ENCODE measurements at regions not wholly inside any gene's neighbourhood (a gene's known extent, or its start where the extent isn't known, plus 50 kb on each side); places are given as distances from the start of the nearest gene placed in this dataset.

DNA sequence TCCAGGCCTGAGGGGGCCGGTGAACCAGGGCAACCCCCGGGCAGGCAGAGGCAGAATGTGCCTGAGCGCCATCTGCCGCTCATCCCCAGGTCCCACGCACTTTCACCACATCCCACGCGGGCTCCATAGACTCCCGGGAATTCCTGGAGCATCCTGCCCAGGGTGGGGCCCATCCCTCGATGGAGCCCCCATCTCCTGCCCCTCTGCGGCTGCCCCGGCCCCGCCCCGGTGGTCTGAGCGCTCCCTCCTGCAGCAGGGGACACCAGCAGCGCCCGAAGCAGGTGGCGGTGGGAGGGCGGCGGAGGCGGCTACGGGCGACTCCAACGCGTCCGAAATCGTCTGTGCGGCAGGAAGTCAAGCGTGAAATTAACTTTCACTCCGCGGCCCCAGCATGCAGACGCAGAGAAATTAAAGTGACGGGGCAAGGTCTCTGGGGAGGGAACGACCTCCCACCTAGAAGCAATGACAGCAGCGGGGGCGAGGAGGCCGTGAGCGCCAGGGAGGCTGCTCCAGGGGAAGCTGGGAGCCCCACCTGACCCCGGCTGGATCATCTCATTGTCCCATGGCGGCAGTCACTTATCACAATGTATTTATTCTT is 122.2 kb downstream of the NCOR2 start:
- DNase-seq (ENCODE audit: low read depth), result no peak

DNA sequence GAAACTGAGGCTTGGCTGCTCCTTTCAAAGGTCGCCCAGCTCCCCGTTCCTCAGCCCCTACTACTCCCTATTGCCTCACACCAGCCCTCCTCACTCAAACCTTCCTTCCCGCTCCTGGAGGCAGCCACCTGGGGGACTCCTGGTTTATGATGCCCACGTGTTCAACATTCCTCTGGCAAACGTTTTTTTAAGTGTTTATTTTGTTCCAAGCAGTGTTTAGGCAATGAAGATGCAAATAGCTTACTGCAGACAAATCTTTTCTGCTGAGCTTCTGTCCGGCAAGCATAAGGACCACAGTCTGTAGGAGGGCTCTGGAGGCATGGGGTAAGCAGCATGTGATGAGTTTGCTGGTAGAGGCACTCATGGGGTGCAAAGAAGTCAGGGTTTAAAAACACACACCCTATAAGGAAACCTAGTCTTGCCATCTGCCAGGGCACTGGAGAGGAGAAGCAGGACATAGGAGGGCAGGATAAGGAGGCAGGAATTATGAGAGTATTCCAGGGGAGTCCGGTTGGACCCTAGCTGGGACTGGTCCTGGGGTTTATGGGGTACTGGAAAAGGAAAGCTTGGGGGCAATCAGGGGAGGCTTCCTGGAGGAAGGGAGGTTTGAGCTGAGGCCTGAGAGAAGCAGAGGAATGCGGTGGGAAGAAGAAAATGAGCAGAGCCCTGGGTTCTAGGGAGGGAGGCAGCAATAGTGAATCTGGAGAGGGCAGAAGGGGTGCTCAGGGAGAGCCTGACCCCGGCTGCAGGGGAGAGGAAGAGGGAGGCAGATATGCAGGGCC is 123.3 kb downstream of the NCOR2 start:
- peak; percentile 20 for DNase-seq (ENCODE audit: low read depth)

DNA sequence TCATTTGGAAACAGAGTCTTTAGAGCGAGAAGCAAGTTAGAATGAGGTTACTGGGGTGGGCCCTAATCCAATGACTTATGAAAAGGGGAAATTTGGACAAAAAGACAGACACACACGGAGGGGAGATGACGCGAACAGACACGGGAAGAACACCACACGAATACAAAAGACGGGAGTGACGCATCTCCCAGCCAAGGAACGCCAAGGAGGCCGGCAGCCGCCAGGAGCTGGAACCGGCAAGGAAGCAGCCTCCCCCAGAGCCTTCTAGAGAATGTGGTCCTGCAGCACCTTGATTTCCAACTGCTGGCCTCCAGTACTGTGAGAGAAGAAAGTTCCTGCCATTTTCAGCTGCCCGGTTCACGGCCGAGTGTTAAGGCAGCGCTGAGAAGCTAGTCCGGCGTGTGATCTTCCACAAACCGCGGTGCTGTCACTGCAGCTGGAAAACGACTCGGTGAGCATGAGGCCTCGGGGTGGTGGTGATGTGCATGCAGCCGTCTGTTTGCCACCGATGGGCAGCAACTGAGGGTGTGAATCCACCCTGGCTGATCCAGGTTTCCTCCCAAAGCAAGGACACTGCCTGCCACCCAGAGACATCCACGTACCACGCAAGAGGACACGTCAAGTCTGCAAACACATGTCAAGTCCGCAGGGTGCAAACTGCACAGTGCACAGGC is 124.5 kb downstream of the NCOR2 start:
- no peak for DNase-seq (ENCODE audit: low read depth)

DNA sequence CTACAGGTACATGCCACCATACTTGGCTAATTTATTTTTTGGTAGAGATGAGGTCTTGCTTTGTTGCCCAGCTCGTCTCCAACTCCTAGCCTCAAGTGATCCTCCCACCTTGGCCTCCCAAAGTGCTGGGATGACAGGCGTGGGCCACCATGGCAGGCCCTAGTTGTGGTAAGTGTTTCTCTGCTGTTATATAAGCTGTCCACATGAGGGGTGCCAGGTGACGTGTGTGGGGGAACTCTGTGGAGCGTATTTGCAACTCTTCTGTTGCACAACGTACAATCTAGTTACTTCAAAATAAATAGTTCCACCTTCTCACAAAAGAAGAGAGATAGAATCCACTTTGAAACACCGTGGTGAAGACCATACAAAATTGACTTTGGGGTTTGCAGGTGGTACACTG is 125.1 kb downstream of the NCOR2 start:
- no peak for DNase-seq (ENCODE audit: low read depth)

DNA sequence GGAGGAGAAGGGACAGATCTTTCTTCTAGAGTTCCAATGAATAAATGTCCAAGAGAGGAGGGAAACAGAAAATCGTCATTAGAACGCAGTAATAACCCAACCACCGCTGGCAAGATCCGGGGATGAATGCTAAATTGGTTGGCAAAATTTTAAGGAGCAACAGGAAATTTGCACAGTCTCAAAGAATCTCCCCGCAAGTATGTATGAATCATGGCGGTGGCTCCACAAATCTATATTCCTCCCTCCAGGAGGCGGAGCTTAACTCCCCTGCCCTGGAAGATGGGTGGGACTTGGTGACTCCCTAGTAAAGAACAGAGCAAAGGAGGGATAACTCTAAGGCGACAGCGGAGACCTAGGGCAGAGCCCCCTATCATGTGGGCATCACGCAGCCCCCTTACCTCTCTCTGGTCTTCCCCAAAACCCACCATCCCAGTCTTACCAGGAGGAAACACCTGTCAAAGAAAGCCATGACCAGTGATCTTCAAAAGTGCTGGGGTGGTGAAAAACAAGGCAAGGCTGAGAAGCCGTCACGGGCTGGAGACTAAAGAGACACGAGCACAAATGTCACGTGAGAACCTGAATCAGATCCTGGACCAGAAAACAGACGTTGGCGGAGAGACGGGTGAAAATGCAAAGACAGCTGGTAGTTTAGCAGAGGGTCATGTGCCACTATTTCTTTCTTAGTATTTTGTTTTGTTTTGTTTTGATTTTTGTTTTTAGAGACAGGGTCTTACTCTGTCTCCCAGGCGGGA is 125.8 kb downstream of the NCOR2 start:
- peak; percentile 98 for DNase-seq (ENCODE audit: low read depth)

DNA sequence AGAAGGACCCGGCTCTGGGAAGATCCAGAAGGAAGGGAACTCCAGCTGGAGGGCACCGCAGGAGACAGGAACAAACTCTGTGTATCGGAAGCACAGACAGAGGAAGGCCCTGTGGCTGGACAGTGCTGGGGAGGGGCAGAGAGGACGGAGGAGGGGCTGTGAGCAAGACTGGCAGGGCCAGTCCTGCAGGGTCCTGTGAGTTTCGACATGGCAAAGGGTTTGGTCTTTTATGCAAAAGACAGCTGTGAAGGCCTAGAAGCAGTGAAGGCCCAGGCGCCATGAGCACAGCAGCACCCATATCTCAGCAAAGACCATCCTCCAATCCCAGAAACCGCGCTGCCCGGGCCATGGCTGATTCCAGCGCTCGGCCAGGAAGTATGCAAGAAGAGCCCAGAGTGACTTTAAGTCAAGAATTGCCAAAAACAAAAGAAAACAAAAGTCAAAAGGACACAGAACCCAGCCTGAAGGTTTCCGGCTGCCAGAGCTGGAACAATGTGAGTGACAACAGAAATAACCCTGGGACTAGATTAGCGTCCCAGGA is 126.5 kb downstream of the NCOR2 start:
- DNase-seq (ENCODE audit: low read depth), result no peak

DNA sequence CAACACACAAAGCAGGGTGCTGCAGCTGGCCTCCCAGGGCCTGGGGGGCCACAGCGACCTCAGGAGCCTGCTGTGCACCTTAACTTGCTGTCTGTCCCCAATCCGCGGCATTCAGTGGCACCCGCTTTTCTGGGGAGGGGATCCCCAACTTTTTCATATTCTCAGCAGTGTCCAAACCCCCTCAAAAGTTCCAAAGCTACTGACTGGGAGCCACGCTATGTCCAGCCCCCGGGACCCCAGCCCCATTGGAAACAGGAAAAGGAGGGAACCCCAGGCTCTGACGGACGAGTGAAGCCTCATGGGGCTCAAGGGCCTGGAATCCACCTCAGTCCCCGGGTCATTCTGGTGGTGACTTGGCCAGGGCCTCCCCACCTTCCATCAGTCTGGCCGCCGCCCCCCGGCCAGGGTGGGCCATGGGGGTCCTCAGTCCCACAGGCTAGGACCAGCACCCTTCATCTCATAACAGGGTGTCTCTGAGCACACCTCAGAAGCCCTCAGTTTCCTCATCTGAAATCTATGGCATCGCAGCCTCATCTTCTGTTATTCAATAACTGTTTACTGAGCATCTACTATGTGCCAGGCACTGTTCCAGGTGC is 127.3 kb downstream of the NCOR2 start:
- no peak for DNase-seq (ENCODE audit: low read depth)

DNA sequence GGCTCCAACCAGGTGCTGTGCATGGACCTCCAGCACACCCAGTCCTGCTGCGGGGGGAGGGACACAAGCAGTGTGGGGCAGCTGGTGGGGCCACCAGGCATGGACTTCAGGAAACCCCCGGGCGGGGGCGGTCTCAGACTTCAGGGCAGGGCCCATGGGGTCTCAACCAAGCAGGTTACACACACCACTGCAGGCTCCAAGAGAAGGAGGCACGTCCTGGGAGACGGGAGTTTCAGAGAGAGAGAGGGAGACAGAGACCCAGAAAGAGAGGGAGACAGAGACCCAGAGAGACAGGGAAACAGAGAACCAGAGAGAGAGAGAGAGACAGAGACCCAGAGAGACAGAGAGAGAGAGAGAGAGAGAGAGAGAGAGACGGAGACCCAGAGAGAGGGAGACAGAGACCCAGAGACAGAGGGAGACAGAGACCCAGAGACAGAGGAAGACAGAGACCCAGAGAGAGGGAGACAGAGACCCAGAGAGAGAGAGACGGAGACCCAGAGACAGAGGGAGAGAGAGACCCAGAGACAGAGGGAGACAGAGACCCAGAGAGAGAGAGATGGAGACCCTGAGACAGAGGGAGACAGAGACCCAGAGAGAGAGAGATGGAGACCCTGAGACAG is 128.9 kb downstream of the NCOR2 start:
- DNase-seq (ENCODE audit: low read depth), result no peak

DNA sequence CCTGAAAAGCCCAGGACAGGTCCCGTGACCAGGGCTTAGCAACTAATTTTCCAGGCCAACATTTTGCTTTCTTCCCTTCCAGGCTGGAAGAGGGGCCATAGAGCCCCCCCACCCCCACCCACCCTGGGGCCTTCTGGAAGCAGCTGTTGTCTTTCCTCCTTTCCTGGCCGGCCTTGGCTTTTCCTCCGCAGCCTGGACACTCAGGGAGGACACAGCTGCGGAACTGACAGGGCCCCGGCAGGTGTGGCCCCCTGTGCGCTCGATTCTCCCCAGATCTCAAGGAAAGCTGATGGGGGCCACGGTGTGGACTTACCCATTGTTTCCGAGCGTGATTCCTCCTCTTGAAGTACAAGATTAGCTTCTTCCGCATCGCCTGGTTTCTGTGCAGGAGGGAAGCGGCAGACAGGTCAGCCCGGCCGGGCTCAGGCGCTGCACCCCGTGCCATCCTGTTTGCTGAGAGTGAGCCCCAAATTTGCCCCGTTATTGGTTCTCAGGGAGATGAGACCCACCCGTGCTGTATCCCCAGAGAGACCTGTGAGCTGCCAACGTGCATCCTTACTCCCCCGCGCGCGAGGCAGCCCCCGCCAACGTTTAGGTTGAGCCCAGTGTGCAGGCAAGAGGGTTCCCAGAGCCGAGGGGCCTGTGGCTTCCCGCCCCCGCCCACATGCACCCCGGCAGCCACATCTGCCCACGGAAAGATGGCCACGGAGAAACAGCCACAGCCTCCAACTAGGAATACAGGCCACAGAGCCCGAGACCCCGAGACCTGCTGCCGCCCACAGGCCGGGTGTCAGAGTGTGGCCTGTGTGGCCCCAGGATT is 129.6 kb downstream of the NCOR2 start:
- no peak for DNase-seq (ENCODE audit: low read depth)

DNA sequence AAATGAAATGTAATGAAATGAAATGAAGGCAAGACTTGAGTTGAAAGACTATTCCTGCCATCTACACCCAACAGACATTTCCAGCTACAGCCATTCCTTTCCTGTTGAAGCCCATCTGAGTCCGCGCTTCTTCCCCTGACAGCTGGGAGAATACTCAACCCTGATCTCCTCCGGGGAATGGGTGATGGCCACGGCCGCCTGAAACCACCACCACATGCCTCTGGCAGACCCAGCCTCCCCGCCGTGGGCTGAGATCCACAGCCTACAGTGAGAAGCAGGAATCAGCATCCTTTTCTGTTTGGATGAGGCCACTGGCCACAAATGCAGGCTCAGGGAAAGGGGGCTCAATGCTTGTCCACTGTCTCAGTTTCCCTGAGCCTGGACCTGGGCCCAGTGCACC is 130.3 kb downstream of the NCOR2 start:
- no peak for DNase-seq (ENCODE audit: low read depth)

DNA sequence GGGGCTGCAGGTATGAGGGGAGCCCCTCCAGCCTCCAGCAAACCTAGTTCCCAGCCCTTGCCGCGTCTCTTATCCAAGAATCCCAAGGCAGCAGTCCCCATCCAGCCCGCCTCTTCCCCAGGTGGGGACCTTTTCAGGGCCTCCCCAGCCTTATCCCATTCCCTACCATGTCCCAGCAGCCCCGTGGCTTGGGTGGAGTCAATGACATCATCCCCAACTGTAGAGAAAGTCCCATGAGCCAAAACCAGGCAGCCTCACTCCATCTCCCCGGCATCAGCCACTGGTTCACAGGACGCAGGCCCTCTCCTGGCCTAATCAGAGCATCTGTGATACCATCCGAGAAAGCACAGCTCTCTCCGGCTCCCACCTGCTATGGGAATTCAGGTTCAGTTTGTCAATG is 131.0 kb downstream of the NCOR2 start:
- DNase-seq (ENCODE audit: low read depth), result no peak

DNA sequence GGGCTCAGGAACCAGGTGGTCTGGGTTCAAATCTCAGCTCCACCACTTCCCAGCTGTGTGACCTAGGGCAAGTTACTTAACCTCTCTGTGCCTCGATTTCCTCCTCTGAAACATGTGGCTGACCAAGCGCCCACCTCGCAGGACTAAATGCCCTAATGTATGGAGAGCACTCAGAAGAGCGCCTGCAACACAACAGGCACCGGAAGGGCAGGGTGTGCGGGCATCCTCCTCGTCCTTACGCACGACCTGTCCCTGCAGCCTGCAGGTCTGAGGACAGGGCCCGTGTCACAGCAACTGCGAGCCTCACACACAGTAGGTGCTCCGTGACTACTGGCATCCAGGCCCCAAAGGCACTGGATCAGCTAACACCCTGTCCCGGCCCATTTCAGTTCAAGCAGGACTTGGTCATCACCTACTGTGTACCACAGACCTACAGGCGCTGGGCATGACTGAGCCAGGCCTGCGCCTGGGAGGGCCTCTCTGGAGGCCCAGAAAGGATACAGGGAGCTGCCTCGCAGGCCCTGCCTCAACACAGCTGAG is 131.5 kb downstream of the NCOR2 start:
- DNase-seq (ENCODE audit: low read depth), result no peak

DNA sequence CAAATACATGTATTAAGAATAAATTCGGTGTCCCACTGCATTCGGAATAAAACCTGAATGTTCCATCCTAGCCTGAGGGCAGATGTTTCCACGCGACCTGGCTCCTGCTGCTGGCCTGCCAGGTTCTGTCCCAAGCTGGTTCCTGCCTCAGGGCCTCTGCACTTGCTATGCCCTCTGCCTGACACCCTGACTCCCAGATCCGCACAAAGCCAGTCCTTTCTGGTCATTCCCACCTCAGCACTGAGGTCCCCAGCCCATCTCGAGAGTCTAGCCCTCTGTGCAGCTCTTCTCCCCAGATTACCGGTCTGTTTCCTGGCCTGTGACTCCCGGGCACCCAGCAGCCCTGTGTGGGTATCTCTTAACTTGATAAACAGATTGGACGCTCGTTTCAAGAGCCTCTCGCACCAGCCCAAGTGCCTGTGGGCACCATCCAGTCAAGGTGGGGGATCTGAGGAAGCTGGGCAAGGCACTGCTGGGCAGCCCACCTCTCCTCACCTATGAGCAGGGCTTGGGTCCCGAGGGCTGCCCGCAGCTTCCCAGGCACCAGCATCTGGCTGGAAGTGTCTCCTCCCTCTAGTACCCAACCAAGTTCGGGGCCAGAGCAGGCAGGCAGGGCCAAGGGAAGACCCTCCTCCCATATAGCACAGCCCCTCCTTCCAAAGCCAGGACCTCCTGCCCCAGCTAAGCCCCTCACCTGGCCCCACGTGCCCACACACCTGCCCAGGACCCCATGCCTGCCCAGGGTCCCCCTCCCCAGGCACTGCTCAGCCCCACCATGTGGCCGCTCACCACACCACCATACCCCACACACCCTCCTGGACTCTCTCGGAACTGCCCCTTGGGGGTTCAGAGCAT is 132.2 kb downstream of the NCOR2 start:
- DNase-seq (ENCODE audit: low read depth), result no peak

DNA sequence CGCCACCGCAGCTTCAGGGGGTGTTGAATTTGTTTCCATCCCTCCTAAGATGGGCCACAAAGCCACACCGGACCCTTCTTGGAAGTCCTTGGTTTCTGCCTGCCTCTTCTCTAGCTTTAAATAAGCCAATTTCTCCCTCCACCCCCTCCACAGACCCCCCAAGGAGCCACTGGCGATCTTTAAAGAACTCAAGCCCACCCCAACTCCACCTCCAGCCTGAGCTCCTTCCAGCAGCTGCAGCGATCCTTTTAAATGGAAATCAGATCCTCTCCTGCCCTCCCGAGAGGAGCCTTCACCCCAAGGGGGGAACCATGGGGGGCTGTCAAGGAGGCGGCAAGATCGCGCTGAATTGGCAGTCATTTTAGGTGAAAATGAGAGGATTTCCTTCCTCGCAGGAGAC is 133.1 kb downstream of the NCOR2 start:
- no peak for DNase-seq (ENCODE audit: low read depth)

DNA sequence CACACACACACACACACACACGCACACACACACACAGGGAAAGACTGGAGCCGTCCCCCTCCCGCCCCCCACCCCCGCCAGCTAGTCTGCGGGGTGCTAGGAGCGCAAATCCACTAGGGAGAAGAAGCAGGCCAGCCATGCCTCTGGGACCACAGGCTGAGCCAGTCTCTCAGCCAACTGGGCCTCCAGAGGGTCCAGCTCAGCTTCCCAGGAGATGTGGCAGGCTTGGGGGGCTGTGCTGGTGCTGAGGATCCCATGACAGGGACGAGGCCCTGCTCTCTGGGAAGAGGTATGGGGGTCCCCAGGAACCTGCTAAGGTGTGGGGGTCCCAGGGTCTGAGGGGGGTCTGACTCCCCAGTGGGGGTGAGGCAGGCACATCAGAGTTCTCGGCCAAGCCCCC is 133.5 kb downstream of the NCOR2 start:
- DNase-seq (ENCODE audit: low read depth), result no peak

DNA sequence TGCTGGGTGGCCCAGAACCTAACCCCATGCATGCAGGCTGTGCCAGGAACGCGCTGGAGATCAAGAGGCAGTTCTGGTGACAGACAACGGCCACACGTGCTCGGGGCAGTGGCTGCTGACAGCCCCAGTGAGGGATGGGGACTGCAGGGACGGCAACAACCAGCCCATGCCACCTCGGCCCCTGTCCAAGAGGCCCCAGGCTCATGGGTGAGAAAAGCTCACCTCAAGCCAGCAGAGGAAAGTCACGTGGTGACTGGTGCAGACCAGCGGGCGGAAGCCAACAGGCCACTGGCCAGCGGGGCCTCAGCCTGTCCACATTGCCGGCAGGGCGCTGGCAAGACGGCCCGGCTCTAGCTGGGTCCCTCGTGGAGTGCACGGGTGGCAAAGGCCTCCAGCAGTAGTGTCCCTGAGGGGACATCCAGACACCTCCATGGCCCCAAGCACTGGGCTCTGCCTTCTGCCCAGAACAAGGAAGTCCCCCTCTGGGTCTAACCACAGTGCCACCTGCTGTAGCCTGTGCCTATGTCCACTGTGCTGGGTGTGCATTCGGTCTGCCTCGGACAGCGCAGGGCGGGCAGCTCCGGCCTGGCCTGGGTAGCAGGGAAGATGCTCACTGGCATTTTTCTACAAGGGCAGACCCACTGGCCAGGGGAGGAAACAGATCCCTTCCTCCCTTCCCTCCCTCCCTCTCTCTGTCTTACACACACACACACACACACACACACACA is 134.1 kb downstream of the NCOR2 start:
- no peak for DNase-seq (ENCODE audit: low read depth)

DNA sequence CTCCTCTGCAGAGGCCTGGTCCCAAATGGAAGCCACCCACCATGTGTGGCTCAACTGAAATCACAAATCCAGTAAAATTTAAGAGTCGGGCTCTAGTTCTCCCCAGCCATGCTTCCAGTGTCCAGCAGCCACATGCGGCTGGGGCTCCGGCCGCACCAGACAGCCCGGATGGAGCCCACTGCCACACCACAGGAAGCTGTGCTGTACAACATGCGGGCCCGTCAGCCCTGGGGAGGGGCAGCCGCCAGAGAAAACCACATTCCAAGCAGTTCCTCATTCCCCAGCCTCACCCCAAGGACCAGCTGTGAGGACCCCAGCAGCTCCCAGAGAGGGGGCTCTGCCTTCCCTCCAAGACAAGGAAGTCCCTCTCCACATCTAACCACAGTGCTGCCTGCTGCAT is 135.0 kb downstream of the NCOR2 start:
- DNase-seq (ENCODE audit: low read depth), result no peak

DNA sequence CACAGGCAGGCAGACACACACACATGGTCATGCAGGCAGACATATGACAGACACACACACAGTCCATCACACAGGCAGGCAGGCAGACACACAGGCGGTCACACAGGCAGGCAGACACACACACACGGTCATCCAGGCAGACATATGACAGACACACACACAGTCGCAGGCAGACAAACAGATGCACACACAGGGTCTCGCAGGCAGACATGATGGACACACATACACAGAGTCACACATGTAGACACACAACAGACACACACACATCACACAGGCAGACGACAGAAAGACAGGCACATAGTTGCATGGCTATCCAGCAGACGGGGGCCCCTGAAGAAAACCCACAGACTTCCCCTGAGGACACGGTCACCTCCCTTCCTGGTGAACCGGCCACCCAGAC is 135.4 kb downstream of the NCOR2 start:
- DNase-seq (ENCODE audit: low read depth), result no peak

DNA sequence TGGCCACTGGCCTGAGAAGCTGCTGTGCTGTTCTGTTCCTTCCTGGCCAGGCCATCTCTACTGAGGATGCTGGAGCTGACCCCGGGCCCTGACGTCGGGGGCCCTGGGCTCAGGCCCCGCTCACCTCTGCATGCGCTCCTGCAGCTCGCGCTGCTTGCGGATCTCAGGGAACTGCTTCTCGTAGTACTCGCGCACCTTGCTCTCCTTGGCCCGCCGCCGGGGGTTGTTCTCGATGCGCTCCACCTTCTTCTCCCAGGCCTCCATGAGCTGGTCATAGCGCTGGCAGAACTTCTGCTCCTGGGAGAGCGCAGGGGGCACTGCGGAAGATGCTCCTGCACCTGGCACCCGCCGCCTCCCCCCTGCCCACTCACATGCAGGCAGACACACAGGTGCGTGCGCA is 135.6 kb downstream of the RFLNA start:
- DNase-seq (ENCODE audit: low read depth), result no peak
